Keratinocyte (primary cell): ENCODE measurements at regions not wholly inside any gene's neighbourhood (a gene's known extent, or its start where the extent isn't known, plus 50 kb on each side); places are given as distances from the start of the nearest gene placed in this dataset.

Source experiments
- DNase-seq: peaks from one replicate; pipeline ENCODE4 v3.0.0-alpha.2; 2011; ENCODE audit warnings: low read depth, missing footprints, low spot score
- FAIRE-seq: peaks from 2 replicates; lab custom pipeline; 2011; peaks lifted over from hg19 to GRCh38; lab: Jason Lieb, UNC
- H2AFZ ChIP-seq: 2 replicates; pipeline ENCODE4 v1.6.0; 2012; ENCODE audit warnings: low read length, control low read depth, inconsistent platforms; ENCODE audit not compliant: control insufficient read depth
- H3K27ac ChIP-seq: 2 replicates; pipeline ENCODE4 v1.5.1; 2011; ENCODE audit warnings: low read length; ENCODE audit not compliant: control insufficient read depth, insufficient read depth
- H3K27me3 ChIP-seq: 3 replicates; pipeline ENCODE4 v1.6.0; 2011; ENCODE audit warnings: low read length; ENCODE audit not compliant: control insufficient read depth, insufficient read depth; ENCODE audit errors: extremely low read depth
- H3K36me3 ChIP-seq, 2 experiments: 2 replicates in 1 of 2; 3 replicates in 1 of 2; pipeline ENCODE4 v1.5.1; 2011; ENCODE audit warnings: low read length in 2 of 2, mild to moderate bottlenecking in 1 of 2; ENCODE audit not compliant: control insufficient read depth in 2 of 2, insufficient read depth in 2 of 2; ENCODE audit errors: extremely low read depth in 1 of 2
- H3K4me1 ChIP-seq: 3 replicates; pipeline ENCODE4 v1.5.1; 2011; ENCODE audit warnings: low read length; ENCODE audit not compliant: control insufficient read depth, insufficient read depth; ENCODE audit errors: extremely low read depth
- H3K4me2 ChIP-seq: 3 replicates; pipeline ENCODE4 v1.6.0; 2011; ENCODE audit warnings: low read depth, low read length; ENCODE audit not compliant: control insufficient read depth, insufficient read depth; ENCODE audit errors: extremely low read depth
- H3K4me3 ChIP-seq, 3 experiments: fragments of 200-600 bp in 1 of 3; sonication (generic) in 1 of 3; 2 replicates in 2 of 3; 3 replicates in 1 of 3; pipeline ENCODE4 v1.5.1; 2011 to 2016; ENCODE audit warnings: low read length in 3 of 3, mild to moderate bottlenecking in 3 of 3, control low read depth in 2 of 3, inconsistent platforms in 1 of 3, low read depth in 1 of 3, mixed read lengths in 1 of 3, mixed run types in 1 of 3, moderate library complexity in 1 of 3; ENCODE audit not compliant: control insufficient read depth in 2 of 3, insufficient read depth in 2 of 3; ENCODE audit errors: extremely low read depth in 1 of 3
- H3K79me2 ChIP-seq: 2 replicates; pipeline ENCODE4 v1.6.0; 2012; ENCODE audit warnings: low read length; ENCODE audit not compliant: control insufficient read depth, insufficient read depth
- H3K9ac ChIP-seq: 3 replicates; pipeline ENCODE4 v1.6.0; 2011; ENCODE audit warnings: low read length; ENCODE audit not compliant: control insufficient read depth, insufficient read depth; ENCODE audit errors: extremely low read depth
- H3K9me1 ChIP-seq: 3 replicates; pipeline ENCODE4 v1.6.0; 2011; ENCODE audit warnings: low read length; ENCODE audit not compliant: control insufficient read depth, insufficient read depth; ENCODE audit errors: extremely low read depth
- H3K9me3 ChIP-seq: 2 replicates; pipeline ENCODE4 v1.5.1; 2012; ENCODE audit warnings: low read depth, low read length; ENCODE audit not compliant: control insufficient read depth
- H4K20me1 ChIP-seq: 3 replicates; pipeline ENCODE4 v1.6.0; 2011; ENCODE audit warnings: low read length; ENCODE audit not compliant: control insufficient read depth, insufficient read depth; ENCODE audit errors: extremely low read depth
- CTCF ChIP-seq, 3 experiments: IDR thresholded peaks in 1 of 3; conservative IDR thresholded peaks in 1 of 3; optimal IDR thresholded peaks in 1 of 3; 2 replicates in 2 of 3; 3 replicates in 1 of 3; pipeline versions ENCODE3 to v1.5.1; 2011; ENCODE audit warnings: low read length in 3 of 3, mild to moderate bottlenecking in 3 of 3, moderate library complexity in 2 of 3, control low read depth in 1 of 3, inconsistent platforms in 1 of 3; ENCODE audit not compliant: insufficient read depth in 2 of 3; ENCODE audit errors: extremely low read depth in 1 of 3
- EZH2 ChIP-seq: IDR thresholded peaks from one replicate; pipeline ENCODE4 v1.6.1; 2012; ENCODE audit warnings: inconsistent platforms, mild to moderate bottlenecking, low read length, moderate library complexity
- dilution Hi-C: fragments of 300-500 bp; cut with MboI; formaldehyde crosslinking; loops from one replicate; pipeline ENCODE4 v1.7.0; 2020; ENCODE audit warnings: low sequenced_read_pairs; ENCODE audit not compliant: extremely low pct_ligation_motif_present

- H3K4me1 ChIP-seq, result no peaks in the 10 kb centered on the region
- no peaks in the 10 kb centered on the region for H4K20me1 ChIP-seq
- no peak overlapping the region for H3K4me3 ChIP-seq
- H3K27me3 ChIP-seq, result no peaks in the 10 kb centered on the region
- no peaks in the 10 kb centered on the region for H3K9me3 ChIP-seq
- no peak overlapping the region for H3K27ac ChIP-seq
- DNase-seq, result no peak
- no peak for FAIRE-seq
- no peak overlapping the region for H2AFZ ChIP-seq
- H3K4me2 ChIP-seq, result no peak overlapping the region
- H3K79me2 ChIP-seq, result no peaks in the 10 kb centered on the region
- H3K9me1 ChIP-seq, result no peaks in the 10 kb centered on the region
- no peaks in the 10 kb centered on the region for H3K36me3 ChIP-seq
- TF ChIP-seq EZH2 (no peak), CTCF (optimal IDR thresholded peaks at IDR 0.05 in 1 of 3, IDR thresholded peaks at IDR 0.05 in 1 of 3, conservative IDR thresholded peaks at IDR 0.05 in 1 of 3; ENCODE audit: extremely low read depth in 1 of 3, insufficient read depth in 2 of 3, low read length in 3 of 3) (no peak)
- dilution Hi-C loops, result no loop called here
- no peak overlapping the region for H3K9ac ChIP-seq
These were observed 691.3 kb upstream of the CXADR start for GRCh38 chr21:16821588-16821987.

- Histone ChIP-seq H4K20me1 (no peaks in the 10 kb centered on the region), H3K9me1 (no peaks in the 10 kb centered on the region), H3K4me2 (no peak overlapping the region), H2AFZ (no peak overlapping the region), H3K27me3 (no peaks in the 10 kb centered on the region), H3K4me3 (no peak overlapping the region), H3K79me2 (no peaks in the 10 kb centered on the region), H3K9ac (no peak overlapping the region), H3K4me1 (no peaks in the 10 kb centered on the region), H3K36me3 (no peaks in the 10 kb centered on the region), H3K27ac (no peak overlapping the region), H3K9me3 (no peaks in the 10 kb centered on the region)
- TF ChIP-seq CTCF (optimal IDR thresholded peaks at IDR 0.05 in 1 of 3, IDR thresholded peaks at IDR 0.05 in 1 of 3, conservative IDR thresholded peaks at IDR 0.05 in 1 of 3; ENCODE audit: extremely low read depth in 1 of 3, insufficient read depth in 2 of 3, low read length in 3 of 3) (no peak), EZH2 (no peak)
- no peak for FAIRE-seq
- no peak for DNase-seq
- dilution Hi-C loops, result no loop called here
These were observed 683.3 kb upstream of the CXADR start for GRCh38 chr21:16829532-16829931.
